OCI-LY7 (cell line): ENCODE measurements at regions not wholly inside any gene's neighbourhood (a gene's known extent, or its start where the extent isn't known, plus 50 kb on each side); places are given as distances from the start of the nearest gene placed in this dataset.

ENCODE experiments used
- CTCF ChIP-seq: fragments of 200-600 bp; sonication (generic); conservative IDR thresholded peaks from 2 replicates; pipeline ENCODE4 v1.5.1; 2014; ENCODE audit warnings: mild to moderate bottlenecking, antibody characterized with exemption, low read length, moderate library complexity, mixed read lengths
- EZH2phosphoT487 ChIP-seq: fragments of 200-600 bp; sonication (generic); IDR thresholded peaks from 2 replicates; pipeline ENCODE4 v1.6.1; 2018; ENCODE audit warnings: low read depth, borderline replicate concordance, mild to moderate bottlenecking, mixed run types, antibody characterized with exemption, low read length, moderate library complexity, mixed read lengths

GRCh38 chr5:152853361-152853760 lies 448.3 kb upstream of the NMUR2 start:
- TF ChIP-seq CTCF (no peak), EZH2phosphoT487 (no peak)
